GM12872 (cell line): ENCODE measurements at regions not wholly inside any gene's neighbourhood (a gene's known extent, or its start where the extent isn't known, plus 50 kb on each side); places are given as distances from the start of the nearest gene placed in this dataset.

Experiments
- TF ChIP-seq, protein P1 (sequence below): IDR thresholded peaks from 3 replicates; pipeline ENCODE4 v1.5.1; 2011; ENCODE audit warnings: low read depth, mild to moderate bottlenecking, low read length, moderate library complexity; ENCODE audit not compliant: insufficient read depth

DNA sequence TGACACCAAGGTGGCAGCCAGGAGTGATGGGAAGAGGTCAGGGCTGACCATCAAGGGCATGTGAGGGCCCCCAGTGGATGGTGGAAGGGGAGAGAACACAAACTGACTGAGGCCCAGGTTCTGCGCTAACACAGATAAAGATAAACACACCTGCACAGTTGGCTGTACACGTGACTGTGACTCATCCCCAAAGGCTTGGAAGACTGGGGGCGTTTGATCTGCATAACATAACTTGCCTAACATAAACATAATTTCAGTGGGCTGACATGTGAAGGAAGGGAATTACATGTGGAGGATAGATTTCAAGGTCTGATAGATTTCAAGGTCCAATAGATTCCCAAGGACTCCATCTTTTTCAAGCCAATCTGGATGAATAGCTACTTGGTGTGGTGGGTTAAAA, 100.9 kb upstream of the TNRC6C start:
- TF ChIP-seq, protein P1, sequence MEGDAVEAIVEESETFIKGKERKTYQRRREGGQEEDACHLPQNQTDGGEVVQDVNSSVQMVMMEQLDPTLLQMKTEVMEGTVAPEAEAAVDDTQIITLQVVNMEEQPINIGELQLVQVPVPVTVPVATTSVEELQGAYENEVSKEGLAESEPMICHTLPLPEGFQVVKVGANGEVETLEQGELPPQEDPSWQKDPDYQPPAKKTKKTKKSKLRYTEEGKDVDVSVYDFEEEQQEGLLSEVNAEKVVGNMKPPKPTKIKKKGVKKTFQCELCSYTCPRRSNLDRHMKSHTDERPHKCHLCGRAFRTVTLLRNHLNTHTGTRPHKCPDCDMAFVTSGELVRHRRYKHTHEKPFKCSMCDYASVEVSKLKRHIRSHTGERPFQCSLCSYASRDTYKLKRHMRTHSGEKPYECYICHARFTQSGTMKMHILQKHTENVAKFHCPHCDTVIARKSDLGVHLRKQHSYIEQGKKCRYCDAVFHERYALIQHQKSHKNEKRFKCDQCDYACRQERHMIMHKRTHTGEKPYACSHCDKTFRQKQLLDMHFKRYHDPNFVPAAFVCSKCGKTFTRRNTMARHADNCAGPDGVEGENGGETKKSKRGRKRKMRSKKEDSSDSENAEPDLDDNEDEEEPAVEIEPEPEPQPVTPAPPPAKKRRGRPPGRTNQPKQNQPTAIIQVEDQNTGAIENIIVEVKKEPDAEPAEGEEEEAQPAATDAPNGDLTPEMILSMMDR, result no peak

DNA sequence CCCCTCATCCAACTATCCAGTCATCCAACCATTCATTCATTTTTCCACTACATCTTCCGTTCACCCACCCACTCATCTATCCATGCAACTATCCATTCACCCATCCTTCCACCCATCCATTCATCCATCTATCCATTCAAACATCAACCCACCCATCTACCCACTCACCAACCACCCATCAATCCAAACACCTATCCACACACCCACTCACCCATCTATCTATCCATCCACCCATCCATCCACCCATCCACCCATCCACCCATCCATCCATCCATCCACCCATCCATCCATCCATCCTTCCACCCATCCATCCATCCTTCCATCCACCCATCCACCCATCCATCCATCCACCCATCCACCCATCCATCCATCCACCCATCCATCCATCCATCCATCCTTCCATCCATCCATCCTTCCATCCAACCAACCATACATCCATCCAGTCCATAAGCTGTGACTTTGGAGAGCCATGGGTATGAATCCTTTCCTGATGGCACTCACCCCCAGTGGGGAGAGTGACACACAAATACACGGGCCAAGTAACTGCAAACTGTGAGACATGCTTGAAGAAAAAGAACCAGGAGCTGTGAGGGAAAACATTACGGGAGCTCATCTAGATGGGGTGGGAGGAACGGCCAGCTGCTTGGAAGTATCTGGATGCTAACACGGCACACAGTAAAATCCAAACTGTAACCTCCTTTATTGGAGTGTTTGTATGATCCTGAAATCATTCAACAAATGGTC, 100.0 kb upstream of the TNRC6C start:
- TF ChIP-seq, protein P1, result no peak

DNA sequence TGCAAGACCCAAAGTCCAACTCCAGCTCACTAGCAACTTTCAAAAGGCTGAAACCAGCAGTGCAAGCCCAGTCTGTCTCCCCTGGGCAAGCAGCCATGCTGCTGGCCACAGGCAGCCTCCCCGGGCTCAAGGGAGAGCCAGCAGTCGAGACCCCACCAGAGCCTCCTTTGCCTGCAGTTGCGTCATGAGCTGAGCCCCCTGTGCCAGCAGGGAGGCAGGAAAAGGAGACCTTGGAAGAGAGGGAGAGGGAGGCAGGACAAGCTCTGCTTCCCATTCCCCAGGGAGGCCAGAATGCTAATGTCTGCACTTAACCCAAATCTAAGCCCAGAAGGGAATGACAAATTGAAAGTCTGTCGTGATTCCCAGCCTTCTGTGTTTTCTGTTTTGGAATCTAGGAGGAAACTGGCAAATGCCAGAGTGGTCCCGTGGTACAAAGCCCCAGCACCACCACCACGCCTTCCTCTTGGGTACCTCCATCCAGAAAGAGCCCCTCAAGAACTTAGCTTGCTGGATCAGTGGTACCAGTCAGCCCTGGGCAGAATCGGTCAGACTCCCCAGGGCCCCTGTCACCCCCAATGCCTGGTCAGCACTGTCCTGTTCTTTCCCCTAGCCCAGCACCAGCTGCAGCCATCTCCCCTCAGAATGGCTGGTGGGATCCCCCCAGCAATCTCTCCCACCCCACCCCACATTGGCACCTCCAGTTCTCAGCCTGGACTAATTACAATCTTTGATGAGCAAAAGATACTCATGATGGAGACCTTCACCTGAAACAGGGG, 99.3 kb upstream of the TNRC6C start:
- TF ChIP-seq, protein P1, result no peak

DNA sequence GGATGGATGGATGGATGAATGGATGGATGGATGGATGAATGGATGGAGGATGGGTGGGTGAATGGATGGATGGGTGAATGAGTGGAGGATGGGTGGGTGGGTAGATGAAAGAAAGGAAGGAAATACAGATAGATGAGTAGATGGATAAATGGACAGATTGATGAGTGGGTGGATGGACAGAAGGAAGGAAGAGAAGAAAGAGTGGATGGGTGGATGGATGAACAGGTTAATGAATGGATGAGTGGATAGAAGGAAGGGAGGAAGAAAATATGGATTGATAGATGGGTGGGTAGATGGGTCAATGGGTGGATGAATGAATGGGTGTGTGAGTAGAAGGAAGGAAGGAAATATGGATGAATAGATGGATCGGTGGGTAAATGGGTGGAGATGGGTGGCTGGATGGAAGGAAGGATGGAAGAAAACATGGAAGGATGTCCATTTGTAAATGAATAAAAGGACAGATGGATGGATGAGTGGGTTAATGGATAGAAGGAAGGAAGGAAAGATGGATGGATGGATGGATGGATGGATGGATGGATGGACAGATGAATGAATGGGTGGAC, 97.3 kb upstream of the TNRC6C start:
- TF ChIP-seq, protein P1, result no peak

DNA sequence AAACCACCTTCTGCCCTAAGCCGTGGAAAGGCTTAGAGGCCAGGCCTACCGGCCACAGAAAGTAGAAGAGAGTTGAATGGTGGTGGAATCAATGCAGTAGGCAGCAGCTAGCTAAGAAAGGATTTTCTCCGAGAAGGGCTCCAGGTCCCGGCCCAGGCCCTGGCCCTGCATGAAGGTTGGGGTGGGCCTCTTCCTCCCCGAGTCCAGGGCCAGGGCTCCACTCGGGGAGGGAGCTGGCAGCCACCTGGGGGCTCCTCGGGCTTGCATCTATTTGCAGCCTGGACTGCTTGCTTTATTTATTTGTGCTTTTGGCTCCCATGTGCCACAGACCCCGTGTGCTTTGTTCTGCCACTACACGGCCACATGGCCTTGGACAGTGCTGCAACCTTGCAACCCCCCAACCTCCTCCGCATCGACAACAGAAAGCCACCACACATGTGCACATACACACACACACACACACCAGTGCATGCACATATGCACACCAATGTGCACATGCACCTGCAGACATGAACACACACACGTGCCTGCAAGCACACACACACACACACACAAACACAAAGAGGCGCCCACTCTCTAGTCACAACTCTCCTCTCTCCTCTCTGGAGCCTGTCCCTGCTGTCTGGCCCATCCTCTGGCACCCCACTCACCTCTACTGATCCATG, 96.4 kb upstream of the TNRC6C start:
- TF ChIP-seq, protein P1, result no peak

DNA sequence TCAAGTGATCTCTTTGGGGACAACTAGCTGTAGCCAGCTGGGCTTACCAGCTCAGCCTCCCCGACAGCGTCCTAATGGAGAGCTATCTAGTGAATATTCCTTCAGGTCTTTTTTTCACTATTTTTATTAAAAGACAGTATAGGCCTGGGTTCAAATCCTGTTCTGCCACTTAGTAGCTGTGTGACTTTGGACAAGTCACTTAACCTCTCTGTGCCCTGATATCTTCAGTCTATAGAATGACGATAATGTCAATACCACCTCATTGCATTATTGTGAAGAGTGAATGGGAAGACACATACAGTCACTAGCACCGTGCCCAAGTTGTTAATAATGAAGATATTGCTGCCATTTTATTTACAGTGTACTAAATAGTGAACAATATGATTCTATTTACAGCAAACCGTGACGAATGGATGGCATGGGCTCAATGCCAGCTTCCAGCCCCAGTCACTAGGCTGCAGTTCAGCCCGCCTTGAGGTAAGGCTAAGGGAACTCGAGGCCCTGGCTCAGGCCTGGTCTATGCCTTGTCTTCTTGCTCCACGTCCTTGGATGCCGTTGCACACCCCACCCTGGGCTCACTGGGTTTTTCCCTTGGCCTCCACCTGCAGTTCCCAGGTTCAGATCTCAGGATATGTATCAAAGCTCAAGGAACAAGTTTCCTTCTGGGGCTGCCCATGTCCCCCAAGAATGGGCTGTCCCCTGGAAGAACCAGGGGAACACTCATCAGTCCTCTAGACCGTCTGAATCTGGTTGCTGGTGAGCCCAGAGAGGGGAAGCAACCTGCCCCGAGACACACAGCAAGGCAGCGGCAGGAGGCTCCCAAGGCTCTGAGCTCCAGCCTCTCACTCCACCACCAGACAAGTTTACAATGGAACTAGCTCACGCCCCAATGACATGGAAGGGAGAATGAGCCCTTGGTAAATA, 95.4 kb upstream of the TNRC6C start:
- TF ChIP-seq, protein P1, result no peak
